H9 (cell line): ENCODE measurements at regions not wholly inside any gene's neighbourhood (a gene's known extent, or its start where the extent isn't known, plus 50 kb on each side); places are given as distances from the start of the nearest gene placed in this dataset.

Experiments
- DNase-seq: peaks from one replicate; pipeline ENCODE4 v3.0.0-alpha.2; 2017
- H2AFZ ChIP-seq: one replicate; pipeline ENCODE4 v1.6.1; 2013; ENCODE audit warnings: mild to moderate bottlenecking, low read length, control low read depth, moderate library complexity
- H2AK5ac ChIP-seq: 2 replicates; pipeline ENCODE4 v1.6.1; 2013; ENCODE audit warnings: low read length, control low read depth, mixed read lengths; ENCODE audit not compliant: insufficient read length
- H2BK120ac ChIP-seq: one replicate; pipeline ENCODE4 v1.6.1; 2013; ENCODE audit warnings: low read depth, mild to moderate bottlenecking, low read length, control low read depth, inconsistent platforms; ENCODE audit not compliant: poor library complexity, severe bottlenecking
- H2BK12ac ChIP-seq: 2 replicates; pipeline ENCODE4 v1.6.1; 2013; ENCODE audit warnings: low read length, control low read depth, mixed read lengths, low read depth; ENCODE audit not compliant: insufficient read length
- H2BK15ac ChIP-seq: 2 replicates; pipeline ENCODE4 v1.6.1; 2013; ENCODE audit warnings: low read depth, low read length, control low read depth
- H2BK20ac ChIP-seq: one replicate; pipeline ENCODE4 v1.6.1; 2013; ENCODE audit warnings: low read depth, mild to moderate bottlenecking, low read length, control low read depth, inconsistent platforms; ENCODE audit not compliant: poor library complexity, severe bottlenecking
- H2BK5ac ChIP-seq: 2 replicates; pipeline ENCODE4 v1.6.1; 2013; ENCODE audit warnings: low read length, control low read depth, mixed read lengths; ENCODE audit not compliant: insufficient read length
- H3K14ac ChIP-seq: 2 replicates; pipeline ENCODE4 v1.6.1; 2013; ENCODE audit warnings: low read length, control low read depth; ENCODE audit not compliant: insufficient read depth
- H3K18ac ChIP-seq: 2 replicates; pipeline ENCODE4 v1.6.1; 2013; ENCODE audit warnings: low read depth, mild to moderate bottlenecking, mixed read lengths, low read length, control low read depth; ENCODE audit not compliant: insufficient read length
- H3K23ac ChIP-seq: 2 replicates; pipeline ENCODE4 v1.6.1; 2013; ENCODE audit warnings: low read length, control low read depth, mixed read lengths, low read depth; ENCODE audit not compliant: insufficient read length
- H3K23me2 ChIP-seq: 2 replicates; pipeline ENCODE4 v1.6.1; 2013; ENCODE audit warnings: low read depth, mild to moderate bottlenecking, mixed read lengths, low read length, control low read depth; ENCODE audit not compliant: insufficient read length, poor library complexity, severe bottlenecking
- H3K27ac ChIP-seq: 2 replicates; pipeline ENCODE4 v1.5.1; 2013; ENCODE audit warnings: low read length, control low read depth, mixed read lengths, low read depth; ENCODE audit not compliant: insufficient read length
- H3K27me3 ChIP-seq: 2 replicates; pipeline ENCODE4 v1.6.1; 2013; ENCODE audit warnings: low read length, control low read depth, inconsistent platforms; ENCODE audit not compliant: insufficient read depth
- H3K4ac ChIP-seq: 2 replicates; pipeline ENCODE4 v1.6.1; 2013; ENCODE audit warnings: low read depth, mild to moderate bottlenecking, control low read depth, inconsistent platforms, low read length, moderate library complexity
- H3K4me1 ChIP-seq: 2 replicates; pipeline ENCODE4 v1.6.1; 2013; ENCODE audit warnings: low read length, control low read depth, inconsistent platforms; ENCODE audit not compliant: insufficient read depth
- H3K4me2 ChIP-seq: 2 replicates; pipeline ENCODE4 v1.6.1; 2013; ENCODE audit warnings: low read length, control low read depth, mixed read lengths; ENCODE audit not compliant: insufficient read length, insufficient read depth
- H3K56ac ChIP-seq: 2 replicates; pipeline ENCODE4 v1.6.1; 2013; ENCODE audit warnings: low read depth, mild to moderate bottlenecking, mixed read lengths, low read length, control low read depth; ENCODE audit not compliant: insufficient read length
- H3K79me1 ChIP-seq: 2 replicates; pipeline ENCODE4 v1.6.1; 2013; ENCODE audit warnings: low read depth, mild to moderate bottlenecking, moderate library complexity, low read length, control low read depth, inconsistent platforms; ENCODE audit not compliant: insufficient read depth, poor library complexity, severe bottlenecking
- H3K79me2 ChIP-seq: 2 replicates; pipeline ENCODE4 v1.6.1; 2013; ENCODE audit warnings: low read length, control low read depth, inconsistent platforms; ENCODE audit not compliant: insufficient read depth
- H3K9ac ChIP-seq: 2 replicates; pipeline ENCODE4 v1.6.1; 2013; ENCODE audit warnings: low read length, control low read depth, mixed read lengths; ENCODE audit not compliant: insufficient read length; ENCODE audit errors: extremely low read depth
- H3K9me3 ChIP-seq: one replicate; pipeline ENCODE4 v1.6.1; 2013; ENCODE audit warnings: low read depth, low read length, inconsistent platforms; ENCODE audit not compliant: control insufficient read depth
- H3T11ph ChIP-seq: one replicate; pipeline ENCODE4 v1.6.1; 2013; ENCODE audit warnings: mild to moderate bottlenecking, low read length, control low read depth, inconsistent platforms
- H4K20me1 ChIP-seq: one replicate; pipeline ENCODE4 v1.6.1; 2013; ENCODE audit not compliant: control insufficient read depth, insufficient read length, insufficient read depth
- H4K5ac ChIP-seq: 2 replicates; pipeline ENCODE4 v1.6.1; 2013; ENCODE audit warnings: low read depth, mild to moderate bottlenecking, mixed read lengths, low read length, control low read depth; ENCODE audit not compliant: insufficient read length
- H4K8ac ChIP-seq: replicated peaks from 2 replicates; pipeline ENCODE4 v1.6.1; 2013; ENCODE audit warnings: low read length, control low read depth, mixed read lengths, low read depth; ENCODE audit not compliant: insufficient read length
- H4K91ac ChIP-seq: 2 replicates; pipeline ENCODE4 v1.6.1; 2013; ENCODE audit warnings: low read depth, mild to moderate bottlenecking, moderate library complexity, mixed read lengths, low read length, control low read depth; ENCODE audit not compliant: insufficient read length
- H3K27ac Mint-ChIP-seq, 3 experiments: 2 replicates in 2 of 3; 3 replicates in 1 of 3; pipeline ENCODE4 v1.8.0; 2020 to 2021; ENCODE audit warnings: mixed read lengths in 3 of 3, mild to moderate bottlenecking in 1 of 3, moderate library complexity in 1 of 3
- H3K27me3 Mint-ChIP-seq: 2 replicates; pipeline ENCODE4 v1.8.0; 2021; ENCODE audit warnings: low read depth, mild to moderate bottlenecking, moderate library complexity, mixed read lengths
- H3K36me3 Mint-ChIP-seq, 3 experiments: 2 replicates in 2 of 3; 3 replicates in 1 of 3; pipeline ENCODE4 v1.8.0; 2020 to 2021; ENCODE audit warnings: low read depth in 3 of 3, mixed read lengths in 3 of 3; ENCODE audit not compliant: insufficient read depth in 1 of 3
- H3K4me1 Mint-ChIP-seq, 2 experiments: 2 replicates each; pipeline ENCODE4 v1.8.0; 2020; ENCODE audit warnings: mixed read lengths in 2 of 2
- H3K4me3 Mint-ChIP-seq, 2 experiments: 2 replicates in 1 of 2; 3 replicates in 1 of 2; pipeline ENCODE4 v1.8.0; 2020 to 2021; ENCODE audit warnings: mild to moderate bottlenecking in 2 of 2, mixed read lengths in 2 of 2, moderate library complexity in 1 of 2
- H3K9me3 Mint-ChIP-seq, 2 experiments: 2 replicates in 1 of 2; 3 replicates in 1 of 2; pipeline ENCODE4 v1.8.0; 2020; ENCODE audit warnings: mild to moderate bottlenecking in 2 of 2, mixed read lengths in 2 of 2, moderate library complexity in 1 of 2
- WGBS: extraction: QIAGEN DNeasy Blood & Tissue Kit; methylation state at CpG from one replicate; pipeline ENCODE4 v1.1.7; 2013; ENCODE audit warnings: missing lambda C conversion rate, low lambda C conversion rate, mixed read lengths; ENCODE audit not compliant: insufficient read length; ENCODE audit errors: extremely low coverage; 5-methylcytosine and 5-hydroxymethylcytosine counted together
- TF ChIP-seq, protein P1 (sequence below): fragments of 200-600 bp; sonication (generic); conservative IDR thresholded peaks from 3 replicates; pipeline ENCODE4 v1.8.0; 2021; ENCODE audit warnings: antibody characterized with exemption, mild to moderate bottlenecking

DNA sequence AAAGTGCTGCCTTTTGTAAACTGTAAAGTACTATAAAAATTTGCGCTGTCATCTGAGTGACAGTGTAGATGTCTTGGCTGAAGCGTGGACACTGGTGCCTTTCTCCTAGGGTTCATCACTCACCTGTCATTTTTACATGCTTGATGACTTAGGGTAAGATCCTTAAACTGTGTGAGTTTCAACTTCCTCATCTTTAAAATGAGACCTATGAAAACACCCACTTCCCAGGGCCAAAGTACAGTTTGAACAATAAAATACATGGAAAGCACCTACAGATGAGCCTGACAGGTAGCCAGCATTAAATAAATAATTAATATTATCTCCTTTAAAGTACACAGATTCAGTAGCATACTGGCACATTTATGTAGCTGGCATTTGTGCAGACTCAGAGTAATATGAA is 309.9 kb downstream of the CHRM3 start:
- no peaks in the 10 kb centered on the region for H3K4me1 Mint-ChIP-seq
- Histone ChIP-seq H4K5ac (no peak overlapping the region), H3K4me2 (no peak overlapping the region), H3K9ac (no peak overlapping the region), H3K56ac (no peak overlapping the region), H3K4me1 (no peaks in the 10 kb centered on the region), H2BK15ac (no peak overlapping the region), H3K23me2 (no peaks in the 10 kb centered on the region), H2BK5ac (no peak overlapping the region), H2BK12ac (no peak overlapping the region), H4K8ac (no peak overlapping the region), H2AFZ (no peak overlapping the region), H3T11ph (no peak overlapping the region), H4K20me1 (no peaks in the 10 kb centered on the region), H3K79me1 (no peaks in the 10 kb centered on the region), H3K4ac (no peak overlapping the region), H2BK120ac (no peak overlapping the region), H3K18ac (no peak overlapping the region), H4K91ac (no peak overlapping the region), H3K14ac (no peak overlapping the region), H3K23ac (no peak overlapping the region), H3K79me2 (no peaks in the 10 kb centered on the region), H2AK5ac (no peak overlapping the region), H2BK20ac (no peak overlapping the region), H3K9me3 (no peaks in the 10 kb centered on the region), H3K27ac (no peak overlapping the region), H3K27me3 (no peaks in the 10 kb centered on the region)
- no peak overlapping the region for H3K4me3 Mint-ChIP-seq
- DNase-seq: no peak
- no peak overlapping the region for H3K27ac Mint-ChIP-seq
- no CpG with 5 or more reads among the region's 2 CpGs for WGBS
- peaks cover 0 to 7% (median 6%) of the 10 kb centered on the region in 3 experiments; a peak in 4 of 7 replicates for H3K36me3 Mint-ChIP-seq
- TF ChIP-seq, protein P1, sequence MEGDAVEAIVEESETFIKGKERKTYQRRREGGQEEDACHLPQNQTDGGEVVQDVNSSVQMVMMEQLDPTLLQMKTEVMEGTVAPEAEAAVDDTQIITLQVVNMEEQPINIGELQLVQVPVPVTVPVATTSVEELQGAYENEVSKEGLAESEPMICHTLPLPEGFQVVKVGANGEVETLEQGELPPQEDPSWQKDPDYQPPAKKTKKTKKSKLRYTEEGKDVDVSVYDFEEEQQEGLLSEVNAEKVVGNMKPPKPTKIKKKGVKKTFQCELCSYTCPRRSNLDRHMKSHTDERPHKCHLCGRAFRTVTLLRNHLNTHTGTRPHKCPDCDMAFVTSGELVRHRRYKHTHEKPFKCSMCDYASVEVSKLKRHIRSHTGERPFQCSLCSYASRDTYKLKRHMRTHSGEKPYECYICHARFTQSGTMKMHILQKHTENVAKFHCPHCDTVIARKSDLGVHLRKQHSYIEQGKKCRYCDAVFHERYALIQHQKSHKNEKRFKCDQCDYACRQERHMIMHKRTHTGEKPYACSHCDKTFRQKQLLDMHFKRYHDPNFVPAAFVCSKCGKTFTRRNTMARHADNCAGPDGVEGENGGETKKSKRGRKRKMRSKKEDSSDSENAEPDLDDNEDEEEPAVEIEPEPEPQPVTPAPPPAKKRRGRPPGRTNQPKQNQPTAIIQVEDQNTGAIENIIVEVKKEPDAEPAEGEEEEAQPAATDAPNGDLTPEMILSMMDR: no peak
- peaks cover 4 to 8% of the 10 kb centered on the region in 2 experiments; a peak in 4 of 5 replicates for H3K9me3 Mint-ChIP-seq
- H3K27me3 Mint-ChIP-seq: no peaks in the 10 kb centered on the region
